ENCODE measurements at regions not wholly inside any gene's neighbourhood (a gene's known extent, or its start where the extent isn't known, plus 50 kb on each side); places are given as distances from the start of the nearest gene placed in this dataset.

GRCh38 chr5:133867341-133867740 is 101.1 kb downstream of the C5orf15 start:
- no peak for TF ChIP-seq PATZ1 (CRISPR knock-in tag; IDR thresholded peaks at IDR 0.05; ENCODE audit: borderline replicate concordance)
- TF ChIP-seq ARNTL (CRISPR knock-in tag; IDR thresholded peaks at IDR 0.05; ENCODE audit: borderline replicate concordance, low read depth) = no peak
- no peak for TF ChIP-seq SNAI2 (CRISPR knock-in tag; IDR thresholded peaks at IDR 0.05)
